ENCODE measurements at regions not wholly inside any gene's neighbourhood (a gene's known extent, or its start where the extent isn't known, plus 50 kb on each side); places are given as distances from the start of the nearest gene placed in this dataset.

DNA sequence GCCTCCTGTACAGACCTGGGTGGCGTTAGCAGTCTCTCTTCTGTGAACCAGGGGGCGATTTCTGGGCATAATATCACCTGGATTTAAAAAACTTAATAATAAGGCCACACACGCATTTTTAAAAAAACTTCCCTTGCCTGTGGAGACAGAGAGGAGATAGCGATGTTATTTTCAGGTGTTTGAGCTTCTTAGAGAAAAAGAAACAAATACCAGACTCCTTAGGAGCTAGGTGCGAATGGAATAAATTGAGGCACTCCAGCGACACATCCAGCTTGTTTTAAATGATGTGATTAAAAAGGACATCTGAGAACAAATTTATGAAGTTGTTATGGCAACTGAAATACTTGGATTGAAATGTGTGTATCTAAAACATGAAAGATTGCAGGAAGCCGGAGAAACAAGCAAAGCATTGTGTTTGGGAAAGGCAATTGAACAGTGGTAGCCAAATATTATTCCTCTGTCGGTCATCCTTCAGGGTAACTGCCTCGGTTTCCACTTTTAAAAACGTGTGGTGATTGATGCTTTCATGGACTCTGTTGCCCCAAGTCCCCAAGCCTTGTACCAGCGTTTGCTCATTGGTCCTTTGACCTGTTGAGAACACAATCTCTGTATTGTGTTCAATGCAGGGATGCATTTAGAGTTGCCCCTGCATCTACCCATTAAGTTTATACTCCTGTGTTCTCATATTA, 158.7 kb downstream of the TM9SF2 start:
- H3K27ac ChIP-seq: no peak overlapping the region
- no peak overlapping the region for H3K4me3 ChIP-seq
- intact Hi-C loops (cut with DNase I; ENCODE audit: low total_unique reads): loop anchor here (5.0 to 10.0 kb wide), 3 partner anchors 43 to 575 kb away; no protein-coding TSS in a partner anchor
- TF ChIP-seq CTCF (IDR thresholded peaks at IDR 0.05): no peak
- H3K27me3 ChIP-seq: no peaks in the 10 kb centered on the region
- no peaks in the 10 kb centered on the region for H3K9me3 ChIP-seq
- no peak for DNase-seq
- H3K36me3 ChIP-seq: no peaks in the 10 kb centered on the region
- H3K4me1 ChIP-seq: peaks cover 0 to 20% (median 15%) of the 10 kb centered on the region in 4 donors

GRCh38 chr13:99659226-99659625, 158.0 kb downstream of the TM9SF2 start:
- Histone ChIP-seq H3K4me3 (no peak overlapping the region), H3K27ac (peak overlapping the region; percentile 79 to 90), H3K9me3 (no peaks in the 10 kb centered on the region), H3K4me1 (peaks cover 0 to 20% (median 15%) of the 10 kb centered on the region in 4 donors), H3K27me3 (no peaks in the 10 kb centered on the region), H3K36me3 (no peaks in the 10 kb centered on the region)
- intact Hi-C loops (cut with DNase I; ENCODE audit: low total_unique reads): loop anchor here (5.0 to 10.0 kb wide), 3 partner anchors 42 to 576 kb away; no protein-coding TSS in a partner anchor
- TF ChIP-seq CTCF (IDR thresholded peaks at IDR 0.05): no peak
- DNase-seq: no peak

- TF ChIP-seq CTCF (IDR thresholded peaks at IDR 0.05): peak in 1 of 2 experiments; percentile 32
- H3K27me3 ChIP-seq: no peaks in the 10 kb centered on the region
- H3K9me3 ChIP-seq: no peaks in the 10 kb centered on the region
- H3K36me3 ChIP-seq: no peaks in the 10 kb centered on the region
- peak; percentile 60 to 66 for DNase-seq
- intact Hi-C loops (cut with DNase I; ENCODE audit: low total_unique reads): loop anchor here (5.0 to 10.0 kb wide), 3 partner anchors 41 to 576 kb away; no protein-coding TSS in a partner anchor
- peaks cover 0 to 20% (median 15%) of the 10 kb centered on the region in 4 donors for H3K4me1 ChIP-seq
- peak overlapping the region; percentile 47 to 62 for H3K4me3 ChIP-seq
- peak overlapping the region; percentile 79 to 90 for H3K27ac ChIP-seq
These were observed 157.2 kb downstream of the TM9SF2 start for GRCh38 chr13:99658261-99658991.

- peak; percentile 37 to 69 for DNase-seq
- intact Hi-C loops (cut with DNase I; ENCODE audit: low total_unique reads): loop anchor here (5.0 to 10.0 kb wide), 3 partner anchors 41 to 577 kb away; no protein-coding TSS in a partner anchor
- TF ChIP-seq CTCF (IDR thresholded peaks at IDR 0.05): no peak
These were observed 156.6 kb downstream of the TM9SF2 start for GRCh38 chr13:99657848-99658260.

DNA sequence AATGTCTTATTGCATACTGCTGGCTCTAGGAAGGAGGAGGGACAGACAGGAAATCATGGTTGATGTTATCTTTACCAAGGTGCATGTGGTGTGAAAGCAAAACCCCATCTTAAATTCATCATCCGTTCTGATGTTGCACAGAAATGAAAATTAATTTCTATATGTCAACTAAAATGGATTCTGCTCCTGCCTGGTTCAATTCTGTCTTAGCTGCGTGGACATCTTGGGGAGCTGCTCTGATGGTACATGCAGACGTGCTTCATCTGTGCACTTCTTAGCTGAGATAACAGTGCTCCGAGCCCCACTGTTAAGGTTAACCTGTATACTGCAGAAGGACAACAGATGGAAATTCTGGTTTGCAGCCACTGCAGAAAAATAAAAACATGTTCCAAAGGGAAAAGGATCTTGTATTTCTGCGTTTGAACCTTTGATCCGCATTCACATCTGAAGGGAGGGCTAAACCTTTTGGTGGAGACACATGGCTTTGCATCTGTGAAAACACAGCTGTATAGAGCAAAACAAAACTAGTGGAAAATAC, 155.6 kb downstream of the TM9SF2 start:
- Histone ChIP-seq H3K4me3 (no peak overlapping the region), H3K27me3 (no peaks in the 10 kb centered on the region), H3K36me3 (no peaks in the 10 kb centered on the region), H3K9me3 (no peaks in the 10 kb centered on the region), H3K27ac (peak overlapping the region; percentile 79 to 90), H3K4me1 (peaks cover 0 to 20% (median 15%) of the 10 kb centered on the region in 4 donors)
- no peak for DNase-seq
- intact Hi-C loops (cut with DNase I; ENCODE audit: low total_unique reads): loop anchor here (5.0 to 10.0 kb wide), 3 partner anchors 40 to 578 kb away; no protein-coding TSS in a partner anchor
- TF ChIP-seq CTCF (IDR thresholded peaks at IDR 0.05): no peak

More at GRCh38 chr13:99657848-99658260, 156.6 kb downstream of the TM9SF2 start:
- peak overlapping the region; percentile 47 to 62 for H3K4me3 ChIP-seq
- no peaks in the 10 kb centered on the region for H3K36me3 ChIP-seq
- H3K4me1 ChIP-seq: peaks cover 0 to 20% (median 15%) of the 10 kb centered on the region in 4 donors
- H3K9me3 ChIP-seq: no peaks in the 10 kb centered on the region
- no peaks in the 10 kb centered on the region for H3K27me3 ChIP-seq
- peak overlapping the region; percentile 79 to 90 for H3K27ac ChIP-seq
